ENCODE measurements at regions not wholly inside any gene's neighbourhood (a gene's known extent, or its start where the extent isn't known, plus 50 kb on each side); places are given as distances from the start of the nearest gene placed in this dataset.

GRCh38 chr15:88716543-88717381 is 77.9 kb downstream of the ISG20 start:
- no peaks in the 10 kb centered on the region for H3K27me3 ChIP-seq (replicated peaks; ENCODE audit: insufficient read depth)
- intact Hi-C loops (cut with DNase I), result no loop called here
- no peaks in the 10 kb centered on the region for H3K4me1 ChIP-seq (replicated peaks)
- no peak for TF ChIP-seq POLR2AphosphoS5 (IDR thresholded peaks at IDR 0.05)
- TF ChIP-seq CTCF (IDR thresholded peaks at IDR 0.05), result no peak
- TF ChIP-seq POLR2A (IDR thresholded peaks at IDR 0.05), result no peak
- no peaks in the 10 kb centered on the region for H3K36me3 ChIP-seq
- H3K4me3 ChIP-seq, result no peak overlapping the region
- DNase-seq (ENCODE audit: low spot score), result no peak
- WGBS, result 81% methylated on average over 20 of the region's 20 CpGs
- H3K9me3 ChIP-seq, result no peaks in the 10 kb centered on the region
- H3K27ac ChIP-seq, result no peak overlapping the region

- no peaks in the 10 kb centered on the region for H3K27me3 ChIP-seq (replicated peaks; ENCODE audit: insufficient read depth)
- intact Hi-C loops (cut with DNase I), result no loop called here
- H3K36me3 ChIP-seq, result no peaks in the 10 kb centered on the region
- DNase-seq (ENCODE audit: low spot score), result no peak
- no peak overlapping the region for H3K4me3 ChIP-seq
- no peaks in the 10 kb centered on the region for H3K9me3 ChIP-seq
- no peak overlapping the region for H3K27ac ChIP-seq
- TF ChIP-seq POLR2A (IDR thresholded peaks at IDR 0.05) (no peak), POLR2AphosphoS5 (IDR thresholded peaks at IDR 0.05) (no peak), CTCF (IDR thresholded peaks at IDR 0.05) (no peak)
- WGBS, result 49% methylated on average over 13 of the region's 13 CpGs
- no peaks in the 10 kb centered on the region for H3K4me1 ChIP-seq (replicated peaks)
Measured at GRCh38 chr15:88717382-88718031, 78.7 kb downstream of the ISG20 start.

- Histone ChIP-seq H3K9me3 (no peaks in the 10 kb centered on the region), H3K4me3 (no peak overlapping the region), H3K27me3 (replicated peaks; ENCODE audit: insufficient read depth) (no peaks in the 10 kb centered on the region), H3K36me3 (no peaks in the 10 kb centered on the region), H3K27ac (no peak overlapping the region), H3K4me1 (replicated peaks) (no peaks in the 10 kb centered on the region)
- 75% methylated on average over 3 of the region's 3 CpGs for WGBS
- intact Hi-C loops (cut with DNase I), result no loop called here
- TF ChIP-seq POLR2AphosphoS5 (IDR thresholded peaks at IDR 0.05), result no peak
- TF ChIP-seq POLR2A (IDR thresholded peaks at IDR 0.05), result no peak
- no peak for TF ChIP-seq CTCF (IDR thresholded peaks at IDR 0.05)
- no peak for DNase-seq (ENCODE audit: low spot score)
Measured at GRCh38 chr15:88718731-88719130, 79.9 kb downstream of the ISG20 start.

GRCh38 chr15:88719654-88720053 is 80.8 kb downstream of the ISG20 start:
- no peak overlapping the region for H3K4me3 ChIP-seq
- no peaks in the 10 kb centered on the region for H3K9me3 ChIP-seq
- TF ChIP-seq POLR2AphosphoS5 (IDR thresholded peaks at IDR 0.05) (no peak), CTCF (IDR thresholded peaks at IDR 0.05) (no peak), POLR2A (IDR thresholded peaks at IDR 0.05) (no peak)
- H3K27me3 ChIP-seq (replicated peaks; ENCODE audit: insufficient read depth), result no peaks in the 10 kb centered on the region
- no peak for DNase-seq (ENCODE audit: low spot score)
- H3K4me1 ChIP-seq (replicated peaks), result no peaks in the 10 kb centered on the region
- WGBS, result 77% methylated on average over 7 of the region's 7 CpGs
- no peak overlapping the region for H3K27ac ChIP-seq
- H3K36me3 ChIP-seq, result no peaks in the 10 kb centered on the region
- intact Hi-C loops (cut with DNase I), result no loop called here
